ENCODE measurements at regions not wholly inside any gene's neighbourhood (a gene's known extent, or its start where the extent isn't known, plus 50 kb on each side); places are given as distances from the start of the nearest gene placed in this dataset.
"Not testable (repeated sequence)": the region's sequence is repeated elsewhere in the genome, so short reads cannot be mapped to it uniquely, and the experiment has no call there.

GRCh38 chr10:124324451-124324850 lies 94.3 kb downstream of the OAT start:
- no peak for DNase-seq

GRCh38 chr10:124323806-124324205 lies 94.9 kb downstream of the OAT start:
- no peak for DNase-seq

DNA sequence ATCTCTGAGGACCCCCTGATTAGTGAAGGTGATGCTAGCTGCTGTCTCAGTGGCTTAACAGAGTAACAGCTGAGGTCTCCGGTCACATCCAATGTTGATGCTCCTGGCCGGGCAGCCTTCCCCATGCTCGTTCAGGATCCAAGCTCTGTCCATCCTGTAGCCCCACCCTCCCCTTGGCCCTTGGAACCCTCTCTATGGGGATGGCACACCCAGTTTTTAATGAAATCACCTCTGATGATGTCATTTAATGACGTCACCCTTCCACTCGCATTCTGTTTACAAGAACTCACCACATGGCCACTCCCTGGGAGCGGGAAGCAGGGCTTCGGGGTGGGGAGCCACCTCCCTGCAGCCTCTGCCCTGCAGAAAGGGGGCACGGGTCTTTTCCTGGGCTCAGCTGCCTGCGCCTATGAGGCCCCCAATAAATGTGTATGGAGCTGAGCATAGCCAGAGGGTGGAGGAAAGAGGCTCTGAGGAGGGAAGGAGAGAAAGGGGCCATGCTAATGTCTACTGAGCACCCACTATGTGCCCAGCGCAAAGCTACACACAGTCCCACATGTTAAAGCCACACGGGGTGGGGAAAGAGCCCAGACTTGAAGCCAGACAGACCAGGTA lies 95.5 kb downstream of the OAT start:
- no peak for DNase-seq

- no peak for DNase-seq
Observed at GRCh38 chr10:124322191-124322980, 96.3 kb downstream of the OAT start.

DNA sequence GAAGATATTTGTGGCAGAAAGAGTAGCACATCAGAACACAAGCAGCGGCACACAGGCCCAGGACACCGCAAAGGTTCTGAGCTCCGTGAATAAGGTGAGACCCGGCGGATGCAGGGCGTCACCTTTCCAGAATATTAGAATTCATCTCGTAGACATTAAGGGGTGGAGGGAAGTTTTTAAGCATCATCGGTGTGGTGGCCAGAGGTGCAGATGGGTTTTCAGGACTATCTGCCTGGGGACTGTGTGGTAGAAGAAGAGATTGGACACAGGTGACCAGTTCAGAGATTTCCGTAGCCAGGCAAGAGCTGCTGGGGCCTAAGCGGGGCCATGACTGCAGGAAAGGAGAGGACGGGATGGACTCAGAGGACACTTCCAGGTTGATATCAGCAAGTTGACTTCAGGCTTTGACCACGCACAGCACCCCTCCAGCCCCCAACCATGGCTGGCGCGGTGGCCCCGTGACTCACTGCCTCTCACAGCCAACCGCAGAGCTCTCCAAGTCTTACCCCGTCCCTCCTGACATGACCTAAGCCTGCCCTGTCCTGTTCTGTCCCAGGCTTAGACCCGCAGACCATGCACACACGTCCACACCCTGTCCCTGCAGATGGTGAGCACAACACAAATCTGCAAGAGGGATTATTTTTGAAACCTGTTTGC lies 97.2 kb downstream of the OAT start:
- no peak for DNase-seq

GRCh38 chr10:124320778-124321432 lies 97.8 kb downstream of the OAT start:
- no peak for DNase-seq

DNA sequence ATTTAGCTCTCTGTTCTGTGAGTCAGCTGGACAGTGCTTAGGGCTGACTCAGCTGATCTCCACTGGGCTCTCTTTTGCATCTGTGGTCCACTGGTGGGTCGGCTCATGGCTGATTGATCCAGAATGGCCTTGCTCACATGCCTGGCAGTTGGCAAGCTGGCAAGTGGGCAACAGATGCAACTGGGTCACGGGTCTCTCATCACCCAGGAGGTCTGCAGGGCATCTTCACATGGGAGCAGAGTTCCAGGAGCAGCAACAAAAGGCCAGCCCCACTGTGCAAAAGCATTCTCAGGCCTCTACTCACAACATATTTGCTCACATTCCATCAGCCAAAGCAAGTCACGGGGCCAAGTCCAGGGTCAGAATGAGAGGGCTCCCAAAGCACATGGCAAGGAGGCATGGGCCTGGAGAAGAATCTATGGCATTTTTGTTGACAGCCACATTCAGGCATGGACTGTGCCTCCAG lies 98.8 kb downstream of the OAT start:
- no peak for DNase-seq

- not testable (repeated sequence) for DNase-seq
Observed at GRCh38 chr10:124319520-124319919, 99.2 kb downstream of the OAT start.

DNA sequence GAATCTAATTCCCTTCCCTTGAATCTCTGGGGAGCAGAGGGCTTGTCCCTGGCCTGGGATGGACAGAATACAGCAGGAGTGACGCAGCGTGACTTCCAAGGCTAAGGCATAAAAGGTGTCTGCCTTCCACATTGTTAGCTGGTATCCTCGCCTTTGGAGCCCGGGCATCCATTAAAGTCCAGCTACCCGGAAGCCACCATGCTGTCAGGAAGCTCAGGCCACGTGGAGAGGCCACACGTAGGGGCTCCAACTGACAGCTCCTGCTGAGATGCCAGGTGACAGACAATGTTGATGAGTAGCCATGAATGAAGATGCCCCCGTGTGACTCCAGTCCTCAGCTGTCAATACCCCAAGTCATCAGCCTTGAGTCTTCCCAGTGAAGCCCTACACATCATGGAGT lies 99.9 kb downstream of the OAT start:
- no peak for DNase-seq

- no peak for DNase-seq
Observed at GRCh38 chr10:124318076-124318475, 100.6 kb downstream of the OAT start.

GRCh38 chr10:124316326-124316725 lies 102.4 kb downstream of the OAT start:
- DNase-seq, result no peak

GRCh38 chr10:124315591-124316270 lies 103.0 kb downstream of the OAT start:
- no peak for DNase-seq

DNA sequence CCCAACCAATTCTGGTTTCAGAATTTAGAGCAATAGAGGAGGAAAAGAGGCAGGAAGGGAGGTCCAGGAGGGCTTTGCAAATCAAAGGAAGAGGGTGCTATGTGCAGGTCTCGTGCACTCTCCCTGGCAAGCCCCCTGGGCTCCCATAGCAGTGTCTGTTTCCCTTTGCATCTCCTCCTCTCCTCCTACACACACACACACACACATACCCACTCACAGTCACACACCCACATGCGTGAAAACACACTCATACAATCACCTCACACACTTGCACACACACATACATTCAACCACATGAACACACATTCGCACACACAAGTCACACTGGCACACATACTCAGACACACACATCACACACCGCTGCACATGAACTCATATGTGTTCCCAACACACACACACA lies 105.3 kb downstream of the OAT start:
- DNase-seq, result no peak

DNA sequence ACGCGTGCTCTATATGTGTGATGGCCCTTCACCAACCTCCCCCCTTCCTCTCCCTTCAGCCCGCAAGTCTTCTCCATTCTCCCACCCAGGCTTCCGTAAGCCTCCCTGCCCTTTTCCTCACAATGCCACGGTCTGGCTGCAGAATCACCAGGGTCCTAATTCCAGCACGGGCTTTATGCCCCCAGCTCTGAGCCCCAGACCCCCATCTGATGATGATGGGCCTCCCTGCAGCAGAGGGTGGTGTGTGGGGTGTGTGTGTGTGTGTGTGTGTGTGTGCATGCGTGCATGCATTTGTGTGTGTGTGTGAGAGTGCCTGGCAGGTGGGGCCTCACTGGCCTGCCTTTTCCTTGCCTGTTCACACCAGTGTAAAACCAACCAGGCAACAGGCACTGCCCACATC lies 109.9 kb downstream of the OAT start:
- no peak for DNase-seq

DNA sequence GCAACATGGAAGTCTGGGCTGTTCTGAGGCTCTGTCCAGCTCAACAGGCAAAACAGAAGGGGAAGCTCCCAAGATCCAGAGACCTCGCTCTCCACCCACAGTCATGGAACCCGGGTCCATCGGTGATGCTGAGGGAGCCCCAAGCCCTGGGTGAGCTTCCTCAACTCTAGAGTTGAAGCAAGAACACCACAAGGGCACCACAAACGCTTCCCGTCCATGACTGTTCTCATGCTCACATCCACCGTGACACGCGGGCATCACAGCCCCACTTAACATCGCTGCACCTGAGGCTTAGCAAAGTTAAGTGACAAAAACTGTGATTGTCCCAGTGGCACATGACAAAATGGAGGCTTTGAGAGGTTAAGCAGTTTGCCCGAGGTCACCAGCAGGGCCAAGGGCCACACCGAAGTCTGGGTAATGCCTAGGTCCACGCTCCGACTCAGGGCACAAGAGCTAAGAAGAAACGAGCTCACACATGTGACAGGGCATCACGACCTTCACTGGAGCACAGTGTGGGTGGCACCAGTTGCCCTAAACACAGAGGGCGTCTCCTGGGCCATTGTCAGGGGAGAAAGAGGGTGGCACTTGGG lies 110.6 kb downstream of the OAT start:
- DNase-seq, result no peak

DNA sequence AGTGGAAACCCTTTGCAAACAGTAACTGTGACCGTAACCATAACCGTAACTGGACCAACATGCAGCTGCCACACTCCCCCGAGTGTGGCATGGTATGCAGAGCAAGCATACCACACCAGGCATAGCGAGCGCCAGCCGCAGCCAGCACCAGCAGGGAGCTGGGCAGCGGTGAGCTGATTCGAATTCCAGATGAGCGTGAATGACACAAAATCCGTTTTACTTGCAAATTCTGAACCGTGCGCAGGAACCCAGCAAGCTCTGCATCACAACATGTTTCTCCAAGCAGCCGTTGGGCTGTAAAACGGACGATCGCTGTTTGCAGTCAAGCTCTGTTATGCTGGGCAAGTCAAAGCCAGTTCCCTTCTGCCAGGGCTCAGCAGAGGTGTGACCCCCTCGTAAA lies 111.1 kb downstream of the OAT start:
- DNase-seq, result no peak

DNA sequence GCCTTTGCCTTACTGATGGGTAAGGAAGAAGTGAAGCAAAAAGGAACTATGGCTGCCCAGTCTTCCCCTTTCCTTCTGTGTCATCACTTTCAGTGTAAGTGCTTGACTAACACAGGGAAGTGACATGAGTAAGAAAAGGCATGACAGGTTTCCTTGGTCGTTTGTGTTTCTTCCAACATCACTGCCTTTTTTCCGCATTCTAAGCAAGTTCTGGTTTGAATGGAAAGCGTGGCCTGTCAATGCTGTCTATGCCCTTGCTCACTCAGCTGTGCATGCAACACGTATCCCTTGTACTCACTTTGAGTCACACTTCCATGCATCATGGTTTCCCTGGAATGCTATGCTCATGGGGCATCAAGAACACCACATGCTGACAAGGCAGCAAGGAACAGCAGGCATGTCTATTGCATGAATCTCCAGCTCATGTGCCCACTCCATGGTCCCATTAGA lies 111.8 kb downstream of the OAT start:
- DNase-seq, result no peak

- DNase-seq, result no peak
Observed at GRCh38 chr10:124306520-124306919, 112.2 kb downstream of the OAT start.

GRCh38 chr10:124305984-124306383 lies 112.7 kb downstream of the OAT start:
- DNase-seq, result no peak

- DNase-seq, result no peak
Observed at GRCh38 chr10:124305131-124305530, 113.6 kb downstream of the OAT start.

- DNase-seq, result no peak
Observed at GRCh38 chr10:124303662-124304418, 114.9 kb downstream of the OAT start.
